IMR-90 (cell line): ENCODE measurements at regions not wholly inside any gene's neighbourhood (a gene's known extent, or its start where the extent isn't known, plus 50 kb on each side); places are given as distances from the start of the nearest gene placed in this dataset.
A peak's percentile ranks its signal among the peaks of the same experiment; 100 is the strongest.

ENCODE experiments used
- ATAC-seq: fragments of 200-7000 bp; cut with Tn5 transposase; 2 replicates; pipeline ENCODE4 v1.9.1; 2020; ENCODE audit warnings: low read depth, mild to moderate bottlenecking, moderate library complexity
- BruUV-seq: library from RNA; stranded (reverse); fragments of 400-500 nt; replicated peaks from 2 replicates; lab custom pipeline; 2021; lab: Mats Ljungman, UMichigan
- CTCF ChIA-PET: fragments of 300-600 bp; formaldehyde crosslinking; extraction: SDS; loops from one replicate; lab custom pipeline; 2021; ENCODE audit warnings: antibody characterized with exemption; lab: Yijun Ruan, JAX
- POLR2A ChIA-PET: fragments of 300-600 bp; sonication (Branson Sonifier 250); formaldehyde crosslinking; loops from one replicate; lab custom pipeline; 2022; ENCODE audit warnings: antibody characterized with exemption; ENCODE audit not compliant: unreplicated experiment; lab: Charles Lee
- DNase-seq: peaks from one replicate; pipeline ENCODE4 v3.0.0; 2013
- H2AFZ ChIP-seq: replicated peaks from 2 replicates; pipeline ENCODE3; 2013; ENCODE audit warnings: low read length, mild to moderate bottlenecking; ENCODE audit not compliant: poor library complexity
- H2AK5ac ChIP-seq: 2 replicates; pipeline ENCODE4 v1.6.1; 2013; ENCODE audit warnings: low read depth, low read length, inconsistent platforms
- H2AK9ac ChIP-seq: replicated peaks from 2 replicates; pipeline ENCODE3; 2013; ENCODE audit warnings: mild to moderate bottlenecking, low read depth, low read length, moderate library complexity; ENCODE audit not compliant: poor library complexity
- H2BK120ac ChIP-seq: 2 replicates; pipeline ENCODE4 v1.6.1; 2013; ENCODE audit warnings: low read depth, low read length, inconsistent platforms
- H2BK15ac ChIP-seq: 3 replicates; pipeline ENCODE4 v1.6.1; 2013; ENCODE audit warnings: low read depth, low read length, inconsistent platforms
- H2BK20ac ChIP-seq: 2 replicates; pipeline ENCODE4 v1.6.1; 2013; ENCODE audit warnings: low read depth, mild to moderate bottlenecking, inconsistent platforms, low read length, moderate library complexity
- H2BK5ac ChIP-seq: 2 replicates; pipeline ENCODE4 v1.6.1; 2013; ENCODE audit warnings: mild to moderate bottlenecking, low read depth, low read length, inconsistent platforms; ENCODE audit not compliant: poor library complexity, severe bottlenecking
- H3K14ac ChIP-seq: replicated peaks from 2 replicates; pipeline ENCODE4 v1.6.1; 2013; ENCODE audit warnings: low read depth, low read length, inconsistent platforms
- H3K18ac ChIP-seq: 2 replicates; pipeline ENCODE4 v1.6.1; 2013; ENCODE audit warnings: low read depth, low read length, control low read depth
- H3K23ac ChIP-seq: 2 replicates; pipeline ENCODE4 v1.6.1; 2013; ENCODE audit warnings: low read depth, low read length, inconsistent platforms
- H3K27ac ChIP-seq: 2 replicates; pipeline ENCODE4 v1.5.1; 2013; ENCODE audit warnings: mild to moderate bottlenecking, control low read depth, low read length; ENCODE audit not compliant: insufficient read depth
- H3K27me3 ChIP-seq: 2 replicates; pipeline ENCODE4 v1.6.1; 2013; ENCODE audit warnings: low read length; ENCODE audit not compliant: control insufficient read depth, insufficient read depth
- H3K36me3 ChIP-seq: 2 replicates; pipeline ENCODE4 v1.6.1; 2013; ENCODE audit warnings: low read length, mixed read lengths; ENCODE audit not compliant: control insufficient read depth, insufficient read depth
- H3K4ac ChIP-seq: 2 replicates; pipeline ENCODE4 v1.6.1; 2013; ENCODE audit warnings: low read depth, low read length, inconsistent platforms
- H3K4me1 ChIP-seq: 2 replicates; pipeline ENCODE4 v1.6.1; 2013; ENCODE audit warnings: low read length, mixed read lengths; ENCODE audit not compliant: control insufficient read depth, insufficient read depth
- H3K4me2 ChIP-seq: 2 replicates; pipeline ENCODE4 v1.6.1; 2013; ENCODE audit warnings: low read depth, mild to moderate bottlenecking, control low read depth, low read length, moderate library complexity
- H3K4me3 ChIP-seq: 2 replicates; pipeline ENCODE4 v1.5.1; 2013; ENCODE audit warnings: low read depth, mild to moderate bottlenecking, control low read depth, low read length, moderate library complexity; ENCODE audit not compliant: insufficient read depth
- H3K56ac ChIP-seq: 2 replicates; pipeline ENCODE4 v1.6.1; 2013; ENCODE audit warnings: low read length, inconsistent platforms; ENCODE audit not compliant: insufficient read depth; ENCODE audit errors: extremely low read depth
- H3K79me1 ChIP-seq, 2 experiments: 2 replicates each; pipeline ENCODE4 v1.6.1; 2013; ENCODE audit warnings: low read length in 2 of 2, inconsistent platforms in 1 of 2, low read depth in 1 of 2
- H3K9ac ChIP-seq: 2 replicates; pipeline ENCODE4 v1.6.1; 2013; ENCODE audit warnings: low read depth, low read length, control low read depth
- H3K9me1 ChIP-seq: 2 replicates; pipeline ENCODE4 v1.6.1; 2013; ENCODE audit warnings: low read length, inconsistent platforms; ENCODE audit not compliant: insufficient read depth
- H3K9me3 ChIP-seq: 2 replicates; pipeline ENCODE4 v1.6.1; 2013; ENCODE audit warnings: low read length; ENCODE audit not compliant: control insufficient read depth, insufficient read depth
- H4K20me1 ChIP-seq: 2 replicates; pipeline ENCODE4 v1.6.1; 2013; ENCODE audit warnings: low read length, inconsistent platforms; ENCODE audit not compliant: insufficient read depth
- H4K5ac ChIP-seq: 2 replicates; pipeline ENCODE4 v1.6.1; 2013; ENCODE audit warnings: mild to moderate bottlenecking, low read depth, low read length, control low read depth
- H4K8ac ChIP-seq, 2 experiments: 2 replicates each; pipeline ENCODE4 v1.6.1; 2013; ENCODE audit warnings: low read depth in 2 of 2, low read length in 2 of 2, control low read depth in 1 of 2, inconsistent platforms in 1 of 2
- H4K91ac ChIP-seq: 2 replicates; pipeline ENCODE4 v1.6.1; 2013; ENCODE audit warnings: low read depth, low read length, inconsistent platforms; ENCODE audit not compliant: insufficient read depth
- BHLHE40 ChIP-seq: fragments of 150-350 bp; IDR thresholded peaks from 2 replicates; pipeline ENCODE4 v1.6.1; 2016; ENCODE audit warnings: mild to moderate bottlenecking, low read depth, low read length
- ELK1 ChIP-seq: fragments of 150-350 bp; IDR thresholded peaks from 2 replicates; pipeline ENCODE4 v1.6.1; 2016; ENCODE audit warnings: low read depth, mild to moderate bottlenecking, low read length, moderate library complexity, borderline replicate concordance
- FOS ChIP-seq: fragments of 150-350 bp; IDR thresholded peaks from 2 replicates; pipeline ENCODE4 v1.6.1; 2016; ENCODE audit warnings: low read depth, low read length
- MAZ ChIP-seq: IDR thresholded peaks from 2 replicates; pipeline ENCODE4 v1.6.1; 2012; ENCODE audit warnings: low read depth, mild to moderate bottlenecking, low read length, improper control_type of control experiment, moderate library complexity, borderline replicate concordance
- RFX5 ChIP-seq: IDR thresholded peaks from 2 replicates; pipeline ENCODE4 v1.8.0; 2012; ENCODE audit warnings: low read depth, mild to moderate bottlenecking, low read length, moderate library complexity
- WGBS, 2 experiments: methylation state at CpG; one replicate each; pipeline versions ENCODE4 v1.1.5 to v1.1.7; 2013; ENCODE audit warnings: missing lambda C conversion rate in 2 of 2; ENCODE audit not compliant: insufficient read length in 1 of 2; ENCODE audit errors: extremely low coverage in 2 of 2; 5-methylcytosine and 5-hydroxymethylcytosine counted together
- dilution Hi-C: fragments of 300-500 bp; cut with HindIII; formaldehyde crosslinking; loops from one replicate; pipeline ENCODE4 v1.14.3; 2018; ENCODE audit warnings: low sequenced_read_pairs; ENCODE audit not compliant: unreplicated experiment
- in situ Hi-C: fragments of 300-500 bp; cut with MboI; formaldehyde crosslinking; loops from 3 replicates; pipeline ENCODE4 v1.14.3; 2019; ENCODE audit warnings: low sequenced_read_pairs, inconsistent platforms, mixed read lengths
- intact Hi-C: fragments of 100-400 bp; cut with micrococcal nuclease; formaldehyde crosslinking; loops from 2 replicates; pipeline ENCODE4 v1.10.0; 2022

- Histone ChIP-seq H3K4me1 (peaks cover 25% of the 10 kb centered on the region), H2BK15ac (peak overlapping the region; percentile 19; the same call in 1 of the 3 replicates), H3K18ac (no peak overlapping the region), H3K36me3 (no peaks in the 10 kb centered on the region; the same call in 1 of the 2 replicates), H2AK9ac (no peak overlapping the region), H3K9ac (no peak overlapping the region), H3K27me3 (no peaks in the 10 kb centered on the region), H4K20me1 (peaks cover 33% of the 10 kb centered on the region), H2AFZ (no peak overlapping the region), H2BK20ac (no peak overlapping the region), H3K4me3 (no peak overlapping the region), H3K14ac (no peak overlapping the region), H3K4ac (no peak overlapping the region), H3K4me2 (no peak overlapping the region), H3K9me3 (peaks cover 3% of the 10 kb centered on the region; the same call in 1 of the 2 replicates), H3K56ac (no peak overlapping the region), H4K5ac (no peak overlapping the region; the same call in 1 of the 2 replicates), H4K8ac (0 out of 4 replicates have a peak overlapping the region, but pooled peaks of 1 of the 2 experiments have one; percentile 1), H3K79me1 (peaks cover 43 to 82% of the 10 kb centered on the region in 2 experiments), H3K27ac (no peak overlapping the region), H2BK120ac (no peak overlapping the region), H2AK5ac (no peak overlapping the region; the same call in 1 of the 2 replicates), H4K91ac (no peak overlapping the region), H3K23ac (0 out of 2 replicates have a peak overlapping the region, but pooled peaks have one; percentile 48), H2BK5ac (peak overlapping the region; percentile 10), H3K9me1 (peaks cover 21% of the 10 kb centered on the region)
- ATAC-seq = no peak
- ChIA-PET CTCF (no interaction called here), POLR2A (no interaction called here)
- intact Hi-C loops = no loop called here
- WGBS, 2 experiments = 48% methylated on average over 3 of the region's 5 CpGs; no CpG with 5 or more reads in 1 of the 2 experiments
- TF ChIP-seq BHLHE40 = no peak
- no peak for TF ChIP-seq ELK1
- TF ChIP-seq RFX5 = no peak
- no peak for TF ChIP-seq FOS
- TF ChIP-seq MAZ = no peak
- no peak for DNase-seq
- dilution Hi-C loops = no loop called here
- in situ Hi-C loops = no loop called here
- no TSS peak for BruUV-seq
Observed at GRCh38 chr3:159796226-159796625, 192.4 kb upstream of the IL12A start.
